ENCODE measurements at regions not wholly inside any gene's neighbourhood (a gene's known extent, or its start where the extent isn't known, plus 50 kb on each side); places are given as distances from the start of the nearest gene placed in this dataset.
A peak's percentile ranks its signal among the peaks of the same experiment; 100 is the strongest.

- H3K4me3 ChIP-seq (ENCODE audit: low read length) = no peak overlapping the region
- no peak for DNase-seq (ENCODE audit: low read depth)
- TF ChIP-seq CTCF (conservative IDR thresholded peaks at IDR 0.05; ENCODE audit: low read length) = no peak
These were observed 143.4 kb downstream of the TMEM168 start for GRCh38 chr7:112646783-112647182.

- TF ChIP-seq CTCF (conservative IDR thresholded peaks at IDR 0.05; ENCODE audit: low read length) = no peak
- no peak for DNase-seq (ENCODE audit: low read depth)
- no peak overlapping the region for H3K4me3 ChIP-seq (ENCODE audit: low read length)
These were observed 141.4 kb downstream of the TMEM168 start for GRCh38 chr7:112648781-112649180.

- DNase-seq (ENCODE audit: low read depth) = no peak
- no peak for TF ChIP-seq CTCF (conservative IDR thresholded peaks at IDR 0.05; ENCODE audit: low read length)
- no peak overlapping the region for H3K4me3 ChIP-seq (ENCODE audit: low read length)
These were observed 140.6 kb downstream of the TMEM168 start for GRCh38 chr7:112649560-112649959.

- no peak overlapping the region for H3K4me3 ChIP-seq (ENCODE audit: low read length)
- DNase-seq (ENCODE audit: low read depth) = no peak
- TF ChIP-seq CTCF (conservative IDR thresholded peaks at IDR 0.05; ENCODE audit: low read length) = no peak
These were observed 135.6 kb downstream of the TMEM168 start for GRCh38 chr7:112654322-112655216.

DNA sequence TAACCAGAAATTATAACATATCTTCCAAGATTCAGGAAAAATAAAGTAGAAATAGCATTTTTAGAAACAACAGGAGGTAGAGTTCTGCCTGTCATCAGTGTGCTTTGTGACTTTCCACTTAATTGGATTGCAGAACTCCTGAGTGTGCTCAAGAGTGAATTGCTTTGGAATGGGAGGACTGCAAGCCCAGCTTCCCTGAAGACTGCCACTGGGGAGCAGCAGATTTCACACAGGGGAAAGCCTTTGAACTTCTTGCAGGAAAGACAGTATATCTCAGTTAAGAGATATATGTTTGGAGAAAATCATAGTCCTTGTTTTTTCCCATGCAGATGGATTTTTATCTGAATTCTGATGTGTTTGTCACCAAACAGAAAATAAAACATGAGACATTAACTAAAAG lies 124.5 kb downstream of the TMEM168 start:
- no peak overlapping the region for H3K4me3 ChIP-seq (ENCODE audit: low read length)
- DNase-seq (ENCODE audit: low read depth) = peak; percentile 8
- no peak; the same call in 1 of the 2 replicates for TF ChIP-seq CTCF (conservative IDR thresholded peaks at IDR 0.05; ENCODE audit: low read length)

- no peak for TF ChIP-seq CTCF (conservative IDR thresholded peaks at IDR 0.05; ENCODE audit: low read length)
- DNase-seq (ENCODE audit: low read depth) = peak; percentile 14
- H3K4me3 ChIP-seq (ENCODE audit: low read length) = no peak overlapping the region
These were observed 121.6 kb downstream of the TMEM168 start for GRCh38 chr7:112668561-112668960.

DNA sequence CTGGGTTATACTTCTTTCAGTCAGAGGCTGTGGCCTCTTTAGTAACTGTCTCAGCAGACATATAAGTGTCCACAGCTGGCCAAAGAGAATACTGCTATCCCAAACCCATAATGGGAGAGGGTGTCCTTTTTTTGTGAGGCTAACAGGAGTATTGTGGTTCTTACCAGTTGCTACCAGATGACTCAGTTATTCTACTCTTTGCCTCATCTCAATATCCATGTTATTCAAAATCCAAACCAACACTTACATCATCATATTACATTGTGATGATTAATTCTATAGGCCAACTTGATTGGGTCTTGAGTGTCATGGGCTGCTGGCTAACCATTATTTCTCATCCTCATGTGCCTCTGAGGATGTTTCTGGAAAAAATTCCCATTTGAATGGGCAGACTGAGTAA lies 120.9 kb downstream of the TMEM168 start:
- no peak for TF ChIP-seq CTCF (conservative IDR thresholded peaks at IDR 0.05; ENCODE audit: low read length)
- DNase-seq (ENCODE audit: low read depth) = no peak

More for the DNA sequence above, 120.9 kb downstream of the TMEM168 start:
- no peak overlapping the region for H3K4me3 ChIP-seq (ENCODE audit: low read length)
